ENCODE measurements at regions not wholly inside any gene's neighbourhood (a gene's known extent, or its start where the extent isn't known, plus 50 kb on each side); places are given as distances from the start of the nearest gene placed in this dataset.

GRCh38 chr22:49619301-49619700 is 208.4 kb downstream of the BRD1 start:
- no peaks in the 10 kb centered on the region for H3K36me3 ChIP-seq
- intact Hi-C loops (cut with DNase I): no loop called here
- TF ChIP-seq POLR2A (IDR thresholded peaks at IDR 0.05) (no peak), CTCF (IDR thresholded peaks at IDR 0.05) (no peak)
- peaks cover 0 to 23% (median 0%) of the 10 kb centered on the region in 4 donors for H3K27me3 ChIP-seq
- DNase-seq: no peak
- H3K27ac ChIP-seq: no peak overlapping the region
- H3K4me1 ChIP-seq: no peaks in the 10 kb centered on the region
- no peaks in the 10 kb centered on the region for H3K9me3 ChIP-seq
- no peak overlapping the region for H3K4me3 ChIP-seq
- WGBS, 2 donors: 64 to 92% methylated on average over 6 to 9 of the region's 13 CpGs

GRCh38 chr22:49618677-49618953 is 209.1 kb downstream of the BRD1 start:
- no peaks in the 10 kb centered on the region for H3K9me3 ChIP-seq
- no peak for DNase-seq
- no peaks in the 10 kb centered on the region for H3K36me3 ChIP-seq
- H3K4me1 ChIP-seq: no peaks in the 10 kb centered on the region
- no peak overlapping the region for H3K27ac ChIP-seq
- no peak overlapping the region for H3K4me3 ChIP-seq
- TF ChIP-seq CTCF (IDR thresholded peaks at IDR 0.05) (no peak), POLR2A (IDR thresholded peaks at IDR 0.05) (no peak)
- intact Hi-C loops (cut with DNase I): no loop called here
- WGBS, 2 donors: 55 to 58% methylated on average over 8 of the region's 8 CpGs
- H3K27me3 ChIP-seq: peaks cover 0 to 23% (median 0%) of the 10 kb centered on the region in 4 donors

- no peak overlapping the region for H3K4me3 ChIP-seq
- H3K36me3 ChIP-seq: no peaks in the 10 kb centered on the region
- no peaks in the 10 kb centered on the region for H3K4me1 ChIP-seq
- WGBS, 2 donors: 43 to 56% methylated on average over 3 to 7 of the region's 23 CpGs
- H3K9me3 ChIP-seq: peaks cover 0 to 2% (median 1%) of the 10 kb centered on the region in 3 donors
- TF ChIP-seq CTCF (IDR thresholded peaks at IDR 0.05): no peak
- no peak for TF ChIP-seq POLR2A (IDR thresholded peaks at IDR 0.05)
- H3K27ac ChIP-seq: no peak overlapping the region
- intact Hi-C loops (cut with DNase I): no loop called here
- peaks cover 0 to 23% (median 0%) of the 10 kb centered on the region in 4 donors for H3K27me3 ChIP-seq
- DNase-seq: no peak
These were observed 209.6 kb downstream of the BRD1 start for GRCh38 chr22:49617866-49618676.

GRCh38 chr22:49617264-49617663 is 210.4 kb downstream of the BRD1 start:
- no peaks in the 10 kb centered on the region for H3K36me3 ChIP-seq
- DNase-seq: no peak
- 54 to 55% methylated on average over 5 to 6 of the region's 6 CpGs for WGBS, 2 donors
- H3K27ac ChIP-seq: no peak overlapping the region
- peaks cover 0 to 22% (median 0%) of the 10 kb centered on the region in 4 donors for H3K27me3 ChIP-seq
- peaks cover 0 to 7% (median 4%) of the 10 kb centered on the region in 3 donors for H3K9me3 ChIP-seq
- H3K4me1 ChIP-seq: no peaks in the 10 kb centered on the region
- no peak overlapping the region for H3K4me3 ChIP-seq
- TF ChIP-seq CTCF (IDR thresholded peaks at IDR 0.05) (no peak), POLR2A (IDR thresholded peaks at IDR 0.05) (no peak)
- intact Hi-C loops (cut with DNase I): no loop called here

- Histone ChIP-seq H3K27me3 (peaks cover 0 to 16% (median 0%) of the 10 kb centered on the region in 4 donors), H3K36me3 (no peaks in the 10 kb centered on the region), H3K4me1 (no peaks in the 10 kb centered on the region), H3K9me3 (peaks cover 0 to 7% (median 4%) of the 10 kb centered on the region in 3 donors), H3K27ac (no peak overlapping the region), H3K4me3 (no peak overlapping the region)
- TF ChIP-seq POLR2A (IDR thresholded peaks at IDR 0.05): no peak
- no peak for TF ChIP-seq CTCF (IDR thresholded peaks at IDR 0.05)
- intact Hi-C loops (cut with DNase I): no loop called here
- no peak for DNase-seq
- WGBS, 2 donors: 88 to 89% methylated on average over 6 to 17 of the region's 37 CpGs
These were observed 211.1 kb downstream of the BRD1 start for GRCh38 chr22:49616356-49617231.

Data from esophagus squamous epithelium (tissue), 5 donors.